Lower lobe of right lung (tissue), 2 donors: ENCODE measurements at regions not wholly inside any gene's neighbourhood (a gene's known extent, or its start where the extent isn't known, plus 50 kb on each side); places are given as distances from the start of the nearest gene placed in this dataset.
"Not testable (repeated sequence)": the region's sequence is repeated elsewhere in the genome, so short reads cannot be mapped to it uniquely, and the experiment has no call there.

Source experiments
- ATAC-seq, 2 donors: fragments of 200-7000 bp; cut with Tn5 transposase; one replicate each; pipeline ENCODE4 v1.9.1; 2020 to 2022; ENCODE audit warnings: mild to moderate bottlenecking in 2 of 2, moderate library complexity in 2 of 2
- DNase-seq: peaks from one replicate; pipeline ENCODE4 v3.0.0-alpha.2; 2020
- H3K27ac ChIP-seq: fragments of 200-600 bp; one replicate; pipeline ENCODE4 v1.8.0; 2022
- H3K27me3 ChIP-seq: fragments of 200-600 bp; one replicate; pipeline ENCODE4 v1.8.0; 2022; ENCODE audit warnings: low read depth
- H3K36me3 ChIP-seq: fragments of 200-600 bp; one replicate; pipeline ENCODE4 v1.8.0; 2022; ENCODE audit warnings: mild to moderate bottlenecking
- H3K4me1 ChIP-seq: fragments of 200-600 bp; one replicate; pipeline ENCODE4 v1.8.0; 2022
- H3K4me3 ChIP-seq: fragments of 200-600 bp; one replicate; pipeline ENCODE4 v1.8.0; 2022; ENCODE audit warnings: mild to moderate bottlenecking
- H3K9me3 ChIP-seq: fragments of 200-600 bp; one replicate; pipeline ENCODE4 v1.8.0; 2022
- CTCF ChIP-seq: fragments of 200-600 bp; IDR thresholded peaks from one replicate; pipeline ENCODE4 v1.8.0; 2022; ENCODE audit warnings: antibody characterized with exemption, mild to moderate bottlenecking
- intact Hi-C: fragments of 100-400 bp; cut with DNase I; formaldehyde crosslinking; loops from one replicate; pipeline ENCODE4 v1.11.0; 2022
- donor health status: DM: no; HTN: yes; CAD: no; lungs with severe emphysema.

DNA sequence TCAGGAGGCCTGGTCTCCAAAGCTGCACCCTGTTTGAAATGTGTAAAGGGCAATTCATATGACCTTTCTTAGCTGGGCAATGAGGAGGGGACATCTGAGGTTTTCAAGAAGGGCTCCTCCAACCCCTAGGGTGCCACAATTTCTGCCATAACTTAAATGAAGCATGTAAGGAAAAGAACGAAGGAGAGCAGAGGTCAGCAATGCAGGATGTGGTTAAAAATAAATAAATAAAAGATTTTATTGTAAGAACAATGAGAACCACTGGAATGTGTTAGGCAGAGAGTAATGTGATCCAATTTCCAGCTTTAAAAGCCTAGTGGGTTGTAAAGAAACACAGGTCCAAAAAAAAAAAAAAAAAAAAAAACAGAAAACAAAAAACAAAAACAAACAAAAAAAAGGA lies 673.1 kb downstream of the TNS3 start:
- no peak overlapping the region for H3K27ac ChIP-seq
- no peaks in the 10 kb centered on the region for H3K9me3 ChIP-seq
- no peak for DNase-seq
- no peaks in the 10 kb centered on the region for H3K4me1 ChIP-seq
- ATAC-seq: no peak
- no peaks in the 10 kb centered on the region for H3K36me3 ChIP-seq
- TF ChIP-seq CTCF: no peak
- intact Hi-C loops: no loop called here
- H3K4me3 ChIP-seq: no peak overlapping the region
- H3K27me3 ChIP-seq: no peaks in the 10 kb centered on the region

DNA sequence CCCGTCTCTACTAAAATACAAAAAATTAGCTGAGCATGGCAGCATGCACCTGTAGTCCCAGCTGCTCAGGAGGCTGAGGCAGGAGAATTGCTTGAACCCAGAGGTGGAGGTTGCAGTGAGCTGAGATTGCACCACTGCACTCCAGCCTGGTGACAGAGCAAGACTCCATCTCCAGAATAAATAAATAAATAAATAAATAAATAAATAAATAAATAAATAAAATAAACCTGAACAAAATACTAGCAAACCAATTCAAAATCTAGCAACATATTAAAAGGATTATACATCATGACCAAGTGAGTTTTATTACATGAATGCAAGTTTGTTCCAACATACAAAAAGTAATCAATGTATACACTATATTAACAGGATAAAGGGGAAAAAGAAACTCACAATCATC lies 677.4 kb downstream of the TNS3 start:
- ATAC-seq, H3K4me3 ChIP-seq, H3K27me3 ChIP-seq, DNase-seq, H3K4me1 ChIP-seq, H3K9me3 ChIP-seq, intact Hi-C loops, H3K36me3 ChIP-seq, H3K27ac ChIP-seq: not testable (repeated sequence)

- Histone ChIP-seq H3K27ac (no peak overlapping the region), H3K4me3 (no peak overlapping the region), H3K9me3 (no peaks in the 10 kb centered on the region), H3K4me1 (no peaks in the 10 kb centered on the region), H3K27me3 (no peaks in the 10 kb centered on the region), H3K36me3 (no peaks in the 10 kb centered on the region)
- TF ChIP-seq CTCF: no peak
- no peak for ATAC-seq
- no peak for DNase-seq
- intact Hi-C loops: no loop called here
Observed at GRCh38 chr7:46902463-46902862, 679.4 kb downstream of the TNS3 start.

- Histone ChIP-seq H3K36me3 (no peaks in the 10 kb centered on the region), H3K27me3 (no peaks in the 10 kb centered on the region), H3K4me1 (no peaks in the 10 kb centered on the region), H3K4me3 (no peak overlapping the region), H3K9me3 (no peaks in the 10 kb centered on the region), H3K27ac (no peak overlapping the region)
- intact Hi-C loops: no loop called here
- TF ChIP-seq CTCF: no peak
- ATAC-seq (no peak), DNase-seq (no peak)
Observed at GRCh38 chr7:46900312-46901263, 681.3 kb downstream of the TNS3 start.

DNA sequence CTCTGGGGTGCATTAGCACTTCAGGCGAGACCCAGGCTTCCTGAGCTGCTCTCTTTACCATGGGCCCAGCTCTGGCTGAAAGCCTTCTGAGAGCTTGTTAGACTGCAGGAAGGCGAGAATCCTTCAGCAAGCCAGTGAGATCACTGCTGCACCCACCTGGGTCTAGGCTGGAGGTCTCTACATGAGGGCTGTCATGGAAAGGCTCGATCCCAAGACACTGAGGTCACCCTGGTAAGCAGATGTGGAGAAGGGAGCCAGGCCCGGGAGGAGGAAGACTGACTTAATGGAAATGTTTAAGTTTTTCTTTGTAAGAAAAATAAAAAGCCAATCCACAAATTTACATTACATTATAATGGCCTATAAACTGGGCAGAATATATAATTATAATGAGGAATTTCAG lies 684.5 kb downstream of the TNS3 start:
- ATAC-seq: no peak
- Histone ChIP-seq H3K4me3 (no peak overlapping the region), H3K4me1 (no peaks in the 10 kb centered on the region), H3K27me3 (no peaks in the 10 kb centered on the region), H3K9me3 (no peaks in the 10 kb centered on the region), H3K36me3 (no peaks in the 10 kb centered on the region), H3K27ac (no peak overlapping the region)
- DNase-seq: no peak
- TF ChIP-seq CTCF: no peak
- intact Hi-C loops: no loop called here

DNA sequence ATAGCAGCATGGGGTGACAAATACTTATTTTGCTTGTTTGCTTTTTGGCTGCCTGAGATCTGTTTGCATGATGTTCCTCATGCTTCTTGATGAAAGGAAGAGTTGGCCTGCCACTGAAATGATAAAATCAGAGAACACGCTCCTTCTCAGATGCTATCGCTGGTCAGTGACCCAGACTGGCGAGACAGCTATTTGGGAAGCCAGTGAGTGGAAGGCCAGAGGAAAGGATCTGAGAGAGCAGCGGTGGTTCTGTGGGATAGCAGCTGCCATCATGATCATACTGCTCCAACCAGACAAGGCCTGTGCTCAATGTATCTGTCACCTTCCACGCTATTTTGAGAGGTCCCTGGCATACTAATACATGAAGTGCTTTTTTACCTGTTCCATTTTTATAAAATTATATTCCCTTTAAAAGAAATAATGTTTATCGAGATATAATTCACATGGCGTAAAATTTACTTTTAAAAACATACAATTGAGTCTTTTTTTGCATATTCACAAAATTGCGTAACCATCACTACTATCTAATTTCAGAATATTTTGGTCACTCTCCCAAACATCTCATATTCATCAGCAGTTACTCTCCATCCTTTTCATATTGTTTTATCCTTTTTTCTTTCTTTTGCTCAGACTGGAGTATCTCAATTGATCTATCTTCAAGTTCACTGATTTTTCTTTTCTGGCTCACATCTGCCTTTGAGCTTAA lies 695.1 kb downstream of the TNS3 start:
- H3K9me3 ChIP-seq: peaks cover 18% of the 10 kb centered on the region
- H3K27ac ChIP-seq: no peak overlapping the region
- H3K4me3 ChIP-seq: no peak overlapping the region
- intact Hi-C loops: no loop called here
- H3K36me3 ChIP-seq: no peaks in the 10 kb centered on the region
- DNase-seq: no peak
- ATAC-seq: no peak
- TF ChIP-seq CTCF: no peak
- no peaks in the 10 kb centered on the region for H3K27me3 ChIP-seq
- no peaks in the 10 kb centered on the region for H3K4me1 ChIP-seq
